RWPE1 (cell line): ENCODE measurements at regions not wholly inside any gene's neighbourhood (a gene's known extent, or its start where the extent isn't known, plus 50 kb on each side); places are given as distances from the start of the nearest gene placed in this dataset.

Experiments used
- CTCF ChIA-PET: fragments of 350-600 bp; sonication (Branson Sonifier 250); formaldehyde crosslinking; extraction: SDS; loops from one replicate; lab custom pipeline; 2021; lab: Yijun Ruan, JAX
- POLR2A ChIA-PET: fragments of 400-600 bp; formaldehyde crosslinking; extraction: SDS; loops from one replicate; lab custom pipeline; 2020; ENCODE audit warnings: antibody characterized with exemption; ENCODE audit not compliant: low non-redundant PET; lab: Yijun Ruan, JAX
- DNase-seq: peaks from one replicate; pipeline ENCODE4 v3.0.0; 2012; ENCODE audit warnings: low spot score
- H3K27ac ChIP-seq: fragments of 450-650 bp; 2 replicates; pipeline ENCODE4 v1.5.1; 2017
- CTCF ChIP-seq: fragments of 450-650 bp; conservative IDR thresholded peaks from 2 replicates; pipeline ENCODE4 v1.5.1; 2017; ENCODE audit warnings: low read depth, mild to moderate bottlenecking

- TF ChIP-seq CTCF, result no peak
- no peak overlapping the region for H3K27ac ChIP-seq
- ChIA-PET CTCF (interaction anchor here (0.7 kb wide), 1 partner anchor 11 kb away, joined by 7 read pairs; no protein-coding TSS in a partner anchor), POLR2A (no interaction called here)
- no peak for DNase-seq
Observed at GRCh38 chr3:6532101-6532500, 328.8 kb upstream of the GRM7 start.

- no peak for DNase-seq
- ChIA-PET CTCF (no interaction called here), POLR2A (no interaction called here)
- no peak for TF ChIP-seq CTCF
- no peak overlapping the region for H3K27ac ChIP-seq
Observed at GRCh38 chr3:6540981-6541380, 319.9 kb upstream of the GRM7 start.

GRCh38 chr3:6542795-6543194 lies 318.1 kb upstream of the GRM7 start:
- CTCF ChIA-PET, result interaction anchor here (0.6 kb wide), 1 partner anchor 11 kb away, joined by 7 read pairs; no protein-coding TSS in a partner anchor
- POLR2A ChIA-PET, result no interaction called here
- H3K27ac ChIP-seq, result no peak overlapping the region
- no peak for DNase-seq
- no peak for TF ChIP-seq CTCF

DNA sequence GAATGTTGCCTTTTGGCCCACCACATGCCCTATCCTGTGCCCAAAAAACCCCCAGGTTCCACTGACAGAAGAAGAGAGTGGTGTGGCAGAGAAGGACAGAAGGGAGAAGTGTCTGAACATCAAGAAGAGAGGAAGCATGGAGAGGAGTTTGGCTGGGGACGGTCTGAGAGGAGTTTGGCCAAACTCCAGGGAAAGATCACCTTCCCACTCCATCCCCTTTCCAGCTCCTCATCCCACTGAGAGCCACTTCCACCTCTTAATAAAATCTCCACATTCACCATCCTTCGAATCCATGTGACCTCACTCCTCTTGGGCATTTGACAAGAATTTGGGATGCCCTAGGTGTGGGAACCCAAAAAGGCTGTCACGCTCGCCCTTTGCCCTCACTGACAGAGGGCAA lies 311.6 kb upstream of the GRM7 start:
- no peak for DNase-seq
- POLR2A ChIA-PET, result no interaction called here
- TF ChIP-seq CTCF, result no peak
- CTCF ChIA-PET, result interaction anchor here (0.6 kb wide), 1 partner anchor 78 kb away, joined by 3 read pairs; no protein-coding TSS in a partner anchor
- no peak overlapping the region for H3K27ac ChIP-seq

GRCh38 chr3:6551165-6551564 lies 309.8 kb upstream of the GRM7 start:
- POLR2A ChIA-PET, result no interaction called here
- no peak for TF ChIP-seq CTCF
- H3K27ac ChIP-seq, result no peak overlapping the region
- CTCF ChIA-PET, result no interaction called here
- DNase-seq, result no peak

GRCh38 chr3:6560259-6560658 lies 300.7 kb upstream of the GRM7 start:
- ChIA-PET POLR2A (no interaction called here), CTCF (interaction anchor here (0.7 kb wide), 1 partner anchor 57 kb away, joined by 3 read pairs; no protein-coding TSS in a partner anchor)
- no peak overlapping the region for H3K27ac ChIP-seq
- no peak for TF ChIP-seq CTCF
- no peak for DNase-seq
